Mucosa of gallbladder (tissue), 1 donor: ENCODE measurements at regions not wholly inside any gene's neighbourhood (a gene's known extent, or its start where the extent isn't known, plus 50 kb on each side); places are given as distances from the start of the nearest gene placed in this dataset.

Experiments
- DNase-seq: peaks from one replicate; pipeline ENCODE4 v3.0.0-alpha.2; 2020; ENCODE audit warnings: low spot score
- donor health status: DM: no; HTN: no; CAD: no.

- DNase-seq, result no peak
These were observed 168.3 kb downstream of the AREG start for GRCh38 chr4:74613266-74613665.

GRCh38 chr4:74615411-74615810, 170.5 kb downstream of the AREG start:
- no peak for DNase-seq

GRCh38 chr4:74618166-74618565, 173.2 kb downstream of the AREG start:
- DNase-seq, result no peak

DNA sequence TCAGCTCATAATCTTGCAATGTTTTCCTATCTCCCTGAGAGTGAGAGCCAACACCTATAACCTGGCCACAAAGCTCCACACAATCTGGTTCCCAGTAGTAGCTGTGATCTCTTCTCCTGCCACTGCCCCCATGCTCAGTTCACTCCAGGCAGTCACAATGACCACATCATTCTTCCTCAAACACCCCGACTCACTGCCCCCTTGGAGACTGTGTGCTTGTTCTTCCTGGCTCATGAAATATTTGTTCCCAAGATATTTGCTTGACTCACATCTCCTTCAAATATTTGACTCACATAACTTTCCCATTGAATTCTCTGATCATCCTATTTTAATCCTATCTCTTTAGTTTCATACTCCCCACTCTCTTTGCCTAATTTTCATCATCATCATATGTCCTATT, 173.7 kb downstream of the AREG start:
- no peak for DNase-seq

GRCh38 chr4:74619931-74620702, 174.2 kb downstream of the BTC start:
- no peak for DNase-seq

DNA sequence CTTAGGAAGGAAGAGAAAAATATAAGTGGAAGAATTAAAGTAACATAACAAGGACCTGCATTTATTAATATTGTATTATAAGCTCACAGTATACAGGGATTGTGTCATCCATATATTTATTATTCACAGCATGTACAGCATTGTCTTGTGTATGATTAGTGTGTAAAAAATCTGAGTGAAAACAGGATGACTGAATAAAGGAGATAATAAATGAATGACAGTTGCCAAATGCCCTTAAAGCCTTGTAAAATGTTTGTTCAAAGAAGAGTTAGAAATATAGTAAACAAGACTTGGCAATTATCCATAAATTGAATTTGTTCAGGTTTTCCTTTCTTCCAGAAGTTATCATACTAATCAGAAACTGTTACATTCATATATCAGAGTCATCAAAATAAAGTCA, 172.7 kb downstream of the BTC start:
- no peak for DNase-seq

DNA sequence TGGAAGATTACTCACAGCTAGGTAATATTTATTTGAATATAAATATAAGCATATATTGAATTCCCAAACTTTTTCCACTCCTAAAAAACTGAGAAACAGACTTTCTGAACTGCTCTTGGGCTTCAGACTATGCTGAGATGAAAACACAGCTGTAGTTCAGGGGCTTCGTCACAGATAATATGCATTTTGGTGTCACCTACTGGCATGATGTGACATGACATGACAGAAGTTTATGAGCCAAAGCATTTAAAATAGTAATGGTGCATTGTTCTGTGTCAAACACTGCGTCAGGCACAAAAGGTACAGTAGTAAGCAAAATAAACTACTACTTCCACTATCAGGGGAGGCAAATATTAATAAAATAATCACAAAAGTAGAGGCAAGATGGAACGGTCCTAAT, 171.3 kb downstream of the BTC start:
- peak; percentile 36 for DNase-seq

DNA sequence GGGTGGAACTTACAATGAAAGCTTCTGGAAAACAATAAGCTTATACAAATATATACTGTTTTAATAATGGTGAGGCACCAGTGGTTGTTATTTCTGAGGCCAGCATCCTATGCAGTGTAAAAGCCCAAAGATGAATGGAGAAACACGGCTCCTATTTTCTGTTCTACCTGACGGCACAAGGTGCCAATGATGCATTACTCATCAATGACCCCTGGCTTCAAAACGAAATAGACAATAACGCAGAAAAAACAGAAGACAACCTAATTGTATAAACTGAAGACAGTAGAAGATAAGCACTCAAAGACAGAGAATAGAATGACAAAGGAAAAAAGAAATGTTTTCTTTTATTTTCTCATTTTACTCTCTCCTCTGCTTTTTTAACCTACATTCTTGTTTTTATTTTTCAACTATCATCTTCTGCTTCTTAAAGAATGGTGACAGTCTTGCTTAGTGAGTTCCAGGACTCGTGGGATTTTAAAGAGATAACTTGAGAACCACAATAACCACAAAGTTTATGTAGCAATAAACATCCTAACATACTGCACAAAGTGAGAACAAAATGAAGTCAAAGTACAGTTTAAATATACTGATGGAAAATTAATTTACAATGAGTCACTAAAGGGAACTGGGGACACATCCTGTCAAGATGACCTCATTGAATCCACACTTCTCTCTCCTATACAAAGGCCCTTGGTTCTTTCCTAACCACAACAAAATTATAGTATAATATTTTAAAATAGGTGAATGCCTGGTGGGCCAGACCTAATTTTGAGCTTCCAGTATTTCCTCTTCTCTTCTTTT, 169.8 kb downstream of the BTC start:
- no peak for DNase-seq

DNA sequence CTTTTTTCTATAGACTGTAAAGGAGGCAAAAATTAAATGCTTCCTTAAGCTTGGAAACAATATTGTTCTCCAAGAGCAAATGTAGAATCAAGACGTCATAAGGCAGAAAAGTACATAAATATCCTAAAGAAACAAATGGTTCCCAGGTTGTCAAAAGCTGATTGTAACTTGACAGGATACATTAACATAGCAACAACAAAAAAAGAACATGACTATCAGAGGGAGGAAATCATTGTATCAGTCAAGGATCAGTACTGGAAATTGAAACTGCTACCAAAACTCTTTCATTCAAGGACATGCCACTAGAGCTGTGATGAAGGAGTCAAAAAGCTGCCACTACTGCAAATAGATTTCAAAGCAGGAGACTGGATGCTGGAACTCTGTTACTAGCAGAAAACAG, 168.3 kb downstream of the BTC start:
- no peak for DNase-seq

DNA sequence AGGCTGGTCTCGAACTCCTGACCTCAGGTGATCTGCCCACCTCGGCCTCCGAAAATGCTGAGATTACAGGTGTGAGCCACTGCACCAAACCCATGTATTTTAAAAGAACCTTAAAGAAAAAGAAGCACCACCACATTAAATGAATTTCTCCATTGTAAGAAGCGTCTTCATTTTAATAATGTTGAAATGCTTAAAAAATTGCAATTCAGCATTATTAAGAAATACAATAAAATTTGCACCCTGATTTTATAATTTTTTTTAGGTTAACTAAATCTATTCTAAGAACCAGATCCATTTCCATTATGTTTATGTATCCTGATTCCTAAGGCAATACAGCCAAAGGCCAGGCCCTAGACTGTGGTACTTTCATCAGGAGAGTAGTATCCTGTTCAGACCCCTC, 167.2 kb downstream of the BTC start:
- no peak for DNase-seq

- DNase-seq, result no peak
These were observed 166.8 kb downstream of the BTC start for GRCh38 chr4:74627504-74627903.

- no peak for DNase-seq
These were observed 165.3 kb downstream of the BTC start for GRCh38 chr4:74628852-74629620.

DNA sequence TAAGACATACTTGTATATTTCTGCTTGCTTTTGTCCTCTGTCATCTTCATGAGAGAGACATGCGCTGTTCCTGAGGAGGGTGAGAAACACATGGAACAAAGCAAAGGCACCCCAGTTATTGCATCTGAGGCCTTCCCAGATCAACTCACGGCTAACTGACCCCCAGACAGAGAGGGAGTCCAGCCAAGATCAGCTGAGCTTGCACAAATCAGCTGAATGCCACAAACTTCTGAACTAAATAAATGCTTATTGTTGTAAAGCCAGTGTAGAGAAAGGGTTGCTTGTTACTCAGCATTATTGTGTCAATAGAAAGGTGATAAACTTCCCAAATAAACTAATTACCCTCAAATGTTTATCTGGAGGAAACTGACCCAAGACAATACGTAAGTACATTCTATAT, 163.8 kb downstream of the BTC start:
- DNase-seq, result no peak

GRCh38 chr4:74631338-74631737, 163.0 kb downstream of the BTC start:
- no peak for DNase-seq

GRCh38 chr4:74631988-74632387, 162.3 kb downstream of the BTC start:
- DNase-seq, result no peak

- DNase-seq, result peak; percentile 50
These were observed 161.7 kb downstream of the BTC start for GRCh38 chr4:74632634-74633033.

DNA sequence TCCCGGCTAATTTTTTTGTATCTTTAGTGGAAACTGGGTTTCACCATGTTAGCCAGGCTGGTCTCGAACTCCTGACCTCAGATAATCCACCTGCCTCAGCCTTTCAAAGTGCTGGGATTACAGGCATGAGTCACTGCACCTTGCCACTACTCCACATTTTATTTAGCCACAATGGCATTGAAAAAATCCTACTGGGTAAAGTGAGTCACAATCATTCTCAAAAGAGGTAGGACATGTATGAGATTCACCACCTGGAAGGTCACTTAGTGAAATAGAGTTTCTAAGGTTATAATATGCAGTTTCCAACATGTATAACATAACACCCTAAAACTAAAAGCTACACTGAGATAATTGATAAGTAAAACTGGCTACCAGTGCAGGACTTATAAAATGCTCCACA, 159.2 kb downstream of the BTC start:
- DNase-seq, result no peak

GRCh38 chr4:74635490-74636123, 158.7 kb downstream of the BTC start:
- no peak for DNase-seq

- DNase-seq, result no peak
These were observed 156.3 kb downstream of the BTC start for GRCh38 chr4:74638001-74638400.

GRCh38 chr4:74638689-74639088, 155.6 kb downstream of the BTC start:
- DNase-seq, result no peak

DNA sequence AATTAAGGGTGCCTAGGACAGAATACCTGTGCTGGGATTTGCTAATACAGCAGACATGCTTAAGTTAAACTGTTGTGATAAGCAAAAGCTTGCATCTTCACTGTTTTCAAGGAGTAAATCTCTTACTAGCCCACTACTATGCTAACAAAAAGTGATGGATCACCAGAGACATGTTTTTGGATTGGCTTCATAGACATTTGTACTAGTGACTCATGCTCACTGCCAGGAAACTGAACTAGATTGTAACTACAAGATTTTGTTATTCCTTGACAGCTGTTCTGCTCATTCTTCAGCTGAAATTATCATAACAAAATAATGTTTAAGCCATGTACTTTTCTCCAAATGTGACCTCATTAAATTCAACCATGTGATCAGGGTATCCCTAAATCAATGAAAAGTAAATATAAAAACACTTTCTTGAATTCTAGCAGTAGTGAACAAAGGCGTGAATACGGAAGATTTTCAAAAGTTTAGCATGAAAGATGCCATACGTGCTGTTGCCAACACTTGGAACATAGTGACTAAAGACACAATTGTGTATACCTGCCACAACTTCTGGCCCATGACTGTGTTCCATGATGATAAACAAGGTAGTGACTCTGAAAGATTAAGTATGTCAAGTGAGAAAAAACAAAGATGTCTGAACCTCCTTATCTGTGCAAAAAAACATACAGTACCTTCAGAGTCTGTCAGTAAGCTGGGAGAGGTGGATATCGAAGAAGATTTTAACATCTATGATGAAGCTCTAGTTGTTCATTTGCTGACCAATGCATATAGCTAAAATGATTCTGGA, 154.0 kb downstream of the BTC start:
- DNase-seq, result no peak
